GM18520 (cell line): ENCODE measurements at regions not wholly inside any gene's neighbourhood (a gene's known extent, or its start where the extent isn't known, plus 50 kb on each side); places are given as distances from the start of the nearest gene placed in this dataset.
A peak's percentile ranks its signal among the peaks of the same experiment; 100 is the strongest.

Experiments
- ATAC-seq: cut with Tn5 transposase; IDR thresholded peaks from one replicate; pipeline ENCODE4 v1.9.1; 2021; ENCODE audit not compliant: unreplicated experiment

DNA sequence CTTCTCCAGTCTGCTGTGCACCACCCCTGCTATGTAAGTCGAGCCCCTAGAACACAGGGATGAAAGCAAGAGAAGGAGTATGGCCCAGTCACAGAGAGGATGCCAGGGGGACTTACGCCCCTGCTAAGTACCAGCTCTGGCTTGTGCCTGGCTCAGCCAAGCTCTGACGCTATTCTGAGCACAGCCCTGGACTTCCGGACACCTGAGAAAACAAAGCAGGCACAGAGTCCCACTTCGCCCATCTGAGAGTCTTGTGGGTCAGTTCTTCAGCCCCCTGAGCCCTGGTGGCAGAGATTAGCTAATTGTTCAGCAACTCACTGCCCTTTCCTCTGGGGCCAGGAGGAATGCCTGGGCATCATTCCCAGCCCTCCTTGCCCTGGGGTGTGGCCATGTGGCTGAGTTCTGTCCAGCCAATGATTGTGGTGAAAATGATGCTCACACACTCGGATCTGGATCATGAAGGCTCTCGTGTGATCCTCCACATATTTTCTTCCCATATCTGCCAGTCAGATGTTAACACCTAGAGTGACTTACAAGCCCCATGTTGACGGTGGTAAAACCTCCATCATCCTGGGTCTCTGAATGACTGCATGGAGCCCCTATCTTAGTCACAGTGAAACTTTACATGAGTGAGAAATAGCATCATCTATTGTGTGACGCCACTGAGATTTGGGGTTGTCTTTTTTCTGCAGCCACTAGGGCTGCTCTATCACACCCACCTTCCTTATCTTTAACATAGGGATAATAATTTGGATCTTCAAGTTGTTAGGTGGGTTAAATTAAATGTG, 105.7 kb downstream of the TPRA1 start:
- no peak for ATAC-seq

GRCh38 chr3:127483902-127484591, 106.5 kb downstream of the TPRA1 start:
- peak; percentile 67 for ATAC-seq

DNA sequence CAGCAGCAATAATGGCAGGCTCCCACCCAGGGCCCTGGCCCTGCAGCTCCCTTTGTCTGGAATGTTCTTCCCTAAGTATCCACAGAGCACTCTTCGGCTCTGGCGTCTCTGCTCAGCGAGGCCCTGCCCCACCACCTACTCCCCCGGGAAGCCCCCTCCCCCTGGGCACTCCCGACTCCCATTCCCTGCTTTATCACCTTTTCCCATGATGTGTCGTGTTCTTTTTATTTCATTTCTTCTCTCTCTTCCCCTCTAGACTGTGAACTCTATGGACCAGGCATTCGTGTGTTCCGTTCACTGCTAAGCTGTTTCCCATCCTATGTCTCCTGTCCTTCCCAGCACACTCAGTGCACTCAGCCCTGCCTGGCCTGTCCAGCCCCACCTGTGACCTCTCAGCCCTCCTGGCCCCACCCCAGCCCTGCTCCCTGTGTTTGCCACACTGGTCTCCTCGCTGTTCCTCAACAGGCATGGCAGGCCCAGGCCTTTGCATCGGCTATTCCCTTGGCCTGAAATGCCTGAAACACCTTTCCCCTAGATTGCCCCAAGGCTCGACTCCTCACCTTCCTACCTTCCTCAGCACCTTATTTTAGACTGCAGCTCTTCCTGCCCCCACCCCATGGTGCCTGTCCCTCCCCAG, 107.4 kb downstream of the TPRA1 start:
- no peak for ATAC-seq

- ATAC-seq: no peak
These were observed 108.1 kb downstream of the TPRA1 start for GRCh38 chr3:127482216-127483004.

GRCh38 chr3:127480196-127480954, 110.2 kb downstream of the TPRA1 start:
- no peak for ATAC-seq

GRCh38 chr3:127479449-127479848, 111.1 kb downstream of the TPRA1 start:
- ATAC-seq: no peak

- no peak for ATAC-seq
These were observed 111.6 kb downstream of the TPRA1 start for GRCh38 chr3:127478922-127479321.

GRCh38 chr3:127477396-127477795, 113.1 kb downstream of the TPRA1 start:
- no peak for ATAC-seq

DNA sequence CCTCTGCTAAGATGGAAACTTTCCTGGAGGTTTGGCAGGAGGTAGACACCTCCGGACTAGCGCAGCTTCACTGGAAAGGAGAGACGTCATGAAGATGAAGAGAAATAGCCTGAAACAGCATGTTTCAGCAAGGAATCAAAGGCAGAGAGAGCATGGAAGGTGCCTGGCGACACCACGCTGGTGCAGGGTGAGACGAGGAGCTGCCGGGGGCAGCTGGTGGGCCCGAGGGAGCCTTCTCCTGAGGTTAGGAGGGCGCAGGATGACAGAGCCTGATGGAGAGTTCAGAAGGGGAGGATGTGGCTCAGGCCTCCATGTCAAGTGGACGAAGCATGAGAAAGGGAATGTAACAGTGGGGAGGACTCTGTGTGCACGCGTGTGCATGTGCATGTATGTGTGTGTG, 113.6 kb downstream of the TPRA1 start:
- no peak for ATAC-seq

- no peak for ATAC-seq
These were observed 114.4 kb downstream of the TPRA1 start for GRCh38 chr3:127475975-127476705.

DNA sequence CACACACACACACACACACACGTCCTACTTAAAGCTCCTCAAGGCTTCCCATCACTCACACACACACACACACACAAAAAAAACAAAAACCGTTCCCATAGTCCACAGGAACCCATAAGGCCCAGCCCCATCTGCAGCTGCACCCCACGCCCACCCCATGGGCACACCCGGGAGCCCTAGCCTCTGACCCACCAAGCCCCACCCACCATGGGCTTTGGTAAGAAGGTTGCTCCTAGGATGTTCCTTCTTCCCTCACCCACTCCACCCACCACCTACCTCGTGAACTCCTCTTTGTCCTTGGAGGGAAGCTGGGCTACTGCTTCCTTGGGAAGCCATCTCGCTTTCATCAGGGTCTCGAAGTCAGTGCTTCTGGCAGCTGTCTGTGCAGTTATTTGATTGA, 115.1 kb downstream of the TPRA1 start:
- ATAC-seq: no peak

GRCh38 chr3:127473244-127474024, 117.1 kb downstream of the TPRA1 start:
- ATAC-seq: no peak

DNA sequence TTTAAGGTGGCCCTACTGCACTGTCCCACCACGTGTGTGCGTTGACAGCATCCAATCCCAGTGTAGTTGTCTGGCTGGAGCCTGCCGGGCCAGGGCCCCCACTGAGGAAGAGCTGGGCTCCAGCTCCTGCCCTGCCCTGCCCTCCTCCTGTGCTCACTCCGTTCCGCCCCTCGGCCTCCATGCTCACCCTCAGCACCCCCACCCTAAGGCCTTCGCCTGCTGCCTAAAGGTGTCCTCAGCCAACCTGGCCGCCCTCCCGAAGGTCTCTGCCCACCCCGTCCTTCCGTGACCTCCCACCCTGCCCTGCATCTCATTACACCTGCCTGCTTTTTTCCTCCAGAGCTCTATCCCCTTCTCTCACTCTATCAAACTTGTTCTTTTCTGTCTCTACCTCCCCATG, 118.0 kb downstream of the TPRA1 start:
- no peak for ATAC-seq

DNA sequence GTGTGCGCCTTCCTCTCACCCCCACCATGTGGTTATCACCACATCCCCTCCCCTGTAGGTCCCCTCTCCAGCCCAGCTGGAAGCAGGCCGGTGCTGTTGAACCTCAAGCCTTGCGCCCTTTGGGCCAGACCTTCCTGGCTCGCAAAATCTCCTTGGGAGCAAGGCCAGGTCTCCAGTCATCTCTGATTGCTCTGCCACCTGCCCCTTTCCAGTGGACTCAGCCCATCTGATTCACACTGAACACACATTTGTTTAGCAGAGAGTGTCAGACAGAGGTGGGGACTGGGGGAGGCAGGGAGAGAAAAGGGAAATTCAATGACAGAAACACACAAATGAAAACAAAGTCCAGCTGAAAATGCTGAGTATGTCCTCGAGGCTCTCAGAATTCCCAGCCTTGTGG, 119.4 kb downstream of the TPRA1 start:
- no peak for ATAC-seq

- ATAC-seq: no peak
These were observed 120.8 kb downstream of the TPRA1 start for GRCh38 chr3:127469760-127470159.

DNA sequence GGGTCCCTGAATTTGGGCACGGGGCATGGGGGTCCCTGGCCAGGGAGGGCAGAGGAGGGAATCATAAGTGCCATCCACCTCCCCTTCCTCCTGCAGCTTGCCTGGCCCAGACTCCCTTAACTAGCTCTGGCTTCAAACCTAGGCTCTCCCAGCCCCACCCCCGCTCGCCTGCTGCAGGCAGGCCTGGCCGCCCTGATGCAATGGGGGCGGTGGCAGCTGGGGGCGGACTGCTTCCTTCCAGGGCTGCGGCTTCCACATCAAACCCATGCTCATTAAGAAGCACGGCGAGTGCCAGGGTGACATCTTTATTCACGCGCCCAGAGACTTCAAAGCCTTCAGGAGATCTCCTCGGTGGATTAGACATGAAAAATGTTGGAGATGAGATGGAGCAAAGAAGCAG, 123.1 kb downstream of the TPRA1 start:
- ATAC-seq: no peak

DNA sequence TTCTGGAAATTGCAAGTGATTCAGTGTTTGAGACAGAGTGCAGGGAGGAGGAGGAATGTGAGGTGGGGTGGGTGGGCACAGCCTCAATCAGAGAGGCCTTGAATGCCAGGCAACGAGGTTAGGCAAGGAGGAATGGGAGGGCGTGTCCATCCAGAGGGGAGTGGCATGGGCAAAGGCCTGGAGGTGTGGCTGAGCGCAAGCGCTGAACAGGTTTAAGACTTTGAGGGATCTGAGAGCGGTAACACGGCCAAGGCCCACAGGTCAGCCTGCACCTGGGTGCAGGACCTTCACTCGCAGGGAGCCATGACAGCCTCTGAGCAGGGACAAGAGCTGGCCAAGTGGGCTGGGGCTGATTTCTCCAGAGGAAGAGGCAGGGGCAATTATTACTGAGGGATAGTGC, 125.9 kb downstream of the TPRA1 start:
- no peak for ATAC-seq

GRCh38 chr3:127462111-127462655, 128.3 kb downstream of the TPRA1 start:
- no peak for ATAC-seq
